Lower leg skin (tissue), 3 donors: ENCODE measurements at regions not wholly inside any gene's neighbourhood (a gene's known extent, or its start where the extent isn't known, plus 50 kb on each side); places are given as distances from the start of the nearest gene placed in this dataset.

ENCODE experiments used
- POLR2A ChIP-seq, 2 donors: fragments of 450-650 bp; IDR thresholded peaks; one replicate each; pipeline ENCODE4 v1.6.1; 2016 to 2017; ENCODE audit warnings: antibody characterized with exemption in 2 of 2, mild to moderate bottlenecking in 1 of 2, moderate library complexity in 1 of 2
- TF ChIP-seq, protein P1 (sequence below), 3 donors: fragments of 450-650 bp; IDR thresholded peaks; one replicate each; pipeline ENCODE4 v1.5.1; 2016; ENCODE audit warnings: antibody characterized with exemption in 3 of 3, mild to moderate bottlenecking in 3 of 3, moderate library complexity in 2 of 3

DNA sequence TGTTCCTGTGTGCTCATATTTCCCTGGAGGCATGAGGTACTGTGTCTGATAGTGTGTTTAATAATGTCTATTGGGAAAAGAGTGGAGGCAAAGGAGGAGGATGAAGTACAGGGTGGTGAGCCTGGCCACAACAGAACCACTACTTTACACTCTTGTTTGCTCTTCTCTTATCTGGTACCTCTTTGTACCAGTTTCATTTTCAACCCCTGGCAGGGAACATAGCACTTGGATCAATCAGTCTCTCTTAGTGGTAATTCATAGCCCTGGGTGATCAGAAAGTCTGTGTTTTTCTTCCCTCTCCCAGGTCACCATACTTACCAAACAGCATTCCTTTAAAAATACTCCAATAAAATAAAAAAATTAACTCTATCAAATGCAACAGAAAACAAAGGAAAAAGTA is 105.4 kb downstream of the DMRT2 start:
- TF ChIP-seq, protein P1, sequence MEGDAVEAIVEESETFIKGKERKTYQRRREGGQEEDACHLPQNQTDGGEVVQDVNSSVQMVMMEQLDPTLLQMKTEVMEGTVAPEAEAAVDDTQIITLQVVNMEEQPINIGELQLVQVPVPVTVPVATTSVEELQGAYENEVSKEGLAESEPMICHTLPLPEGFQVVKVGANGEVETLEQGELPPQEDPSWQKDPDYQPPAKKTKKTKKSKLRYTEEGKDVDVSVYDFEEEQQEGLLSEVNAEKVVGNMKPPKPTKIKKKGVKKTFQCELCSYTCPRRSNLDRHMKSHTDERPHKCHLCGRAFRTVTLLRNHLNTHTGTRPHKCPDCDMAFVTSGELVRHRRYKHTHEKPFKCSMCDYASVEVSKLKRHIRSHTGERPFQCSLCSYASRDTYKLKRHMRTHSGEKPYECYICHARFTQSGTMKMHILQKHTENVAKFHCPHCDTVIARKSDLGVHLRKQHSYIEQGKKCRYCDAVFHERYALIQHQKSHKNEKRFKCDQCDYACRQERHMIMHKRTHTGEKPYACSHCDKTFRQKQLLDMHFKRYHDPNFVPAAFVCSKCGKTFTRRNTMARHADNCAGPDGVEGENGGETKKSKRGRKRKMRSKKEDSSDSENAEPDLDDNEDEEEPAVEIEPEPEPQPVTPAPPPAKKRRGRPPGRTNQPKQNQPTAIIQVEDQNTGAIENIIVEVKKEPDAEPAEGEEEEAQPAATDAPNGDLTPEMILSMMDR (IDR thresholded peaks at IDR 0.05): no peak
- no peak for TF ChIP-seq POLR2A (IDR thresholded peaks at IDR 0.05)
